Glutamatergic neuron (in vitro differentiated cells): ENCODE measurements at regions not wholly inside any gene's neighbourhood (a gene's known extent, or its start where the extent isn't known, plus 50 kb on each side); places are given as distances from the start of the nearest gene placed in this dataset.

Experiments
- DNase-seq: peaks from one replicate; pipeline ENCODE4 v3.0.0; 2022
- H3K27ac Mint-ChIP-seq: one replicate; pipeline ENCODE4 v1.8.0; 2020; ENCODE audit warnings: mild to moderate bottlenecking, mixed read lengths, inconsistent platforms; ENCODE audit not compliant: unreplicated experiment
- H3K27me3 Mint-ChIP-seq: one replicate; pipeline ENCODE4 v1.8.0; 2020; ENCODE audit warnings: mild to moderate bottlenecking, moderate library complexity, mixed read lengths, inconsistent platforms; ENCODE audit not compliant: unreplicated experiment
- H3K36me3 Mint-ChIP-seq: one replicate; pipeline ENCODE4 v1.8.0; 2020; ENCODE audit warnings: mild to moderate bottlenecking, mixed read lengths, inconsistent platforms; ENCODE audit not compliant: unreplicated experiment
- H3K4me1 Mint-ChIP-seq: one replicate; pipeline ENCODE4 v1.8.0; 2020; ENCODE audit warnings: mild to moderate bottlenecking, low read depth, mixed read lengths, inconsistent platforms; ENCODE audit not compliant: unreplicated experiment
- H3K4me3 Mint-ChIP-seq: one replicate; pipeline ENCODE4 v1.8.0; 2020; ENCODE audit warnings: mild to moderate bottlenecking, mixed read lengths, inconsistent platforms; ENCODE audit not compliant: unreplicated experiment
- H3K9me3 Mint-ChIP-seq: one replicate; pipeline ENCODE4 v1.8.0; 2020; ENCODE audit warnings: mild to moderate bottlenecking, moderate library complexity, mixed read lengths, inconsistent platforms; ENCODE audit not compliant: unreplicated experiment
- CTCF ChIP-seq: fragments of 200-600 bp; sonication (generic); IDR thresholded peaks from one replicate; pipeline ENCODE4 v1.5.0; 2021; ENCODE audit not compliant: partially characterized antibody, unreplicated experiment

DNA sequence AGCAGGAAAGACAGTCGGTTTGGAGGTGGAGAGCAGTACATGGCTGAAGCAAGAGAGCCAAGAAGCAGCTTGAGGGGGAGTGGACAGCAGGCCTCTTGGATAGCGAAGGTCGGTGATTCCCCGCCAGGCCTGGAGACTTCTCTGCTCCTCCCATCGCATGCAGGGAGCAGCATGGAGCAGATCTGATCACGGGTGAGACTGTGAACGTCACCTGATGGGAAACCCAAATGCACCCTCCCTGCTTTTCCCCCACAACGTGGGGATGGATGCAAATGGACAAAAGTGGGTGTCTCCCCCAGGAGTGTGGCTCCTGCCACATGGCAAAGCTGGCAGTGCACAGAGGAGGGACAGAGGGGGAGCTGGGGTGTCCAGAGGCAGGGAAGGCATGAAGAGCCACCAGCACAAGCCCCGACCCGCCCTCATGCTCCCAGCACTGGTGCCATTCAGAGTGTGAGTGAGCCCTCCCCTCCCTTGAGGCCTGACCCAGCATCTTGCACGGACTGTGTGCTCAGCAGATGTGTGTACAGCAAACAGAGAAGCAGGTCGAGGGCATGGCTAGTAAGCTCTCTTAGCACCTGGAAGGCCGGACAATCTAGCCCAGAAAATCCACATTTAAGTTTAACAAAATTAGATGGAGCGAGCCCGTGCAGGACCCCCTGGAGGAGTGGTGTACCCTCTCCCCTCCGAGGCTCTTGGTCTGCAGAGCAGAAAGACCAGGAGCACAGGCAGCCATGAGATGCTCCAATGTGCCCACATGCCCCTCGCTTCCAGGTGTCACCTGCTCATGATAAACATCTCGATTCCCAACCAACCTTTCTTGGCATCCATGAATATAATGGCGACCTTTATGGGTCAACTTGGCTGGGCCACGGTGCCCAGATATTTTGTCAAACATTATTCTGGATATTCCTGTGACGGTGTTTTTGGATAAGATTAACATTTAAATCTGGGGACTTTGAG, 661.7 kb downstream of the TBC1D22A start:
- Mint-ChIP-seq H3K27me3 (peaks cover 6% of the 10 kb centered on the region), H3K27ac (no peak overlapping the region), H3K4me3 (no peak overlapping the region), H3K4me1 (no peaks in the 10 kb centered on the region), H3K9me3 (peaks cover 26% of the 10 kb centered on the region), H3K36me3 (peaks cover 24% of the 10 kb centered on the region)
- no peak for DNase-seq
- TF ChIP-seq CTCF = no peak

- peaks cover 24% of the 10 kb centered on the region for H3K36me3 Mint-ChIP-seq
- no peak overlapping the region for H3K27ac Mint-ChIP-seq
- DNase-seq = no peak
Observed at GRCh38 chr22:47423266-47423665, 660.8 kb downstream of the TBC1D22A start.

GRCh38 chr22:47422736-47423135, 660.3 kb downstream of the TBC1D22A start:
- Mint-ChIP-seq H3K27me3 (peaks cover 6% of the 10 kb centered on the region), H3K27ac (no peak overlapping the region), H3K9me3 (peaks cover 27% of the 10 kb centered on the region), H3K36me3 (peaks cover 24% of the 10 kb centered on the region), H3K4me3 (no peak overlapping the region), H3K4me1 (no peaks in the 10 kb centered on the region)
- TF ChIP-seq CTCF = no peak
- no peak for DNase-seq

More at GRCh38 chr22:47423266-47423665, 660.8 kb downstream of the TBC1D22A start:
- Mint-ChIP-seq H3K4me1 (no peaks in the 10 kb centered on the region), H3K4me3 (no peak overlapping the region), H3K27me3 (peaks cover 6% of the 10 kb centered on the region), H3K9me3 (peaks cover 25% of the 10 kb centered on the region)
- TF ChIP-seq CTCF = no peak

DNA sequence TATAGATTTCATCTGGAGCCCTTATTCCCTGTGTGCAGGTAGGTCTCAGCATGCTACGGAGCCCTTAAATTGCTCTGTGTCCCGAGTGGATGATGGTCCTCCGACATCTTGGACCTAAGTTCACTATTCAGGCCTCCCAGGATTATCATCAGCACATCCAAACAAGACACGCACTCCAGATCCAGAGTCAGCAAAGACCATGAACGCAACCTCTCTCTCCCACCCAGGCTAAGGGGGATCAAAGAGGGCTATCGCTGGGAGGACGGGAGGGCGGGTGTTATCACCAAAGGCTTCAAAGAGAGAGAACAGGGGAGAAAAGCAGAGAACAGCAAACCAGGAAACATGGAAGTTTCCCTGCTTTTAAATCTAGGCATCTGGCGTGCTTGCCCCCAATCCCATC, 659.4 kb downstream of the TBC1D22A start:
- Mint-ChIP-seq H3K4me3 (no peak overlapping the region), H3K36me3 (peaks cover 24% of the 10 kb centered on the region), H3K27ac (no peak overlapping the region), H3K27me3 (peaks cover 6% of the 10 kb centered on the region), H3K9me3 (peaks cover 27% of the 10 kb centered on the region), H3K4me1 (no peaks in the 10 kb centered on the region)
- no peak for DNase-seq
- TF ChIP-seq CTCF = no peak

DNA sequence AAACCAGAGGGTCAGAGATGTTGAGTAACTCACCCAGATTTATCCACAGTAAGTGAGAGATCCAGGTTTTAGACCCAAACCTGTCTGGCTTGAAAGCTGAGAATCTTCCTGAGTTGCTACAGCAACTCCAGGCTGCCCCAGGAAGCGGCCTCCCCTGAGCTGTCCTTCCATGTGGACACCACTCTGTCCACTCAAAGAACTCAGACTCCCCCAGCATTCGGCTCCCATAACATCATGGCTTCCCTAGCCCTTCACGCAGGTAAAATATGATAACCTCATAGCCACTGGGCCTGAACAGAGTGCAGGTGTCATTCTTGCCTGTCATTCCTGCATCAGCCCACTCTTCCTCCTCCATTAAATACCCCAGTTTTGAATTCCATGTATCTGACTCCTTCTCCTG, 657.8 kb downstream of the TBC1D22A start:
- Mint-ChIP-seq H3K4me3 (no peak overlapping the region), H3K9me3 (peaks cover 22% of the 10 kb centered on the region), H3K27me3 (peaks cover 6% of the 10 kb centered on the region), H3K27ac (no peak overlapping the region), H3K36me3 (peaks cover 24% of the 10 kb centered on the region), H3K4me1 (no peaks in the 10 kb centered on the region)
- no peak for TF ChIP-seq CTCF
- no peak for DNase-seq
